ENCODE measurements at regions not wholly inside any gene's neighbourhood (a gene's known extent, or its start where the extent isn't known, plus 50 kb on each side); places are given as distances from the start of the nearest gene placed in this dataset.

DNA sequence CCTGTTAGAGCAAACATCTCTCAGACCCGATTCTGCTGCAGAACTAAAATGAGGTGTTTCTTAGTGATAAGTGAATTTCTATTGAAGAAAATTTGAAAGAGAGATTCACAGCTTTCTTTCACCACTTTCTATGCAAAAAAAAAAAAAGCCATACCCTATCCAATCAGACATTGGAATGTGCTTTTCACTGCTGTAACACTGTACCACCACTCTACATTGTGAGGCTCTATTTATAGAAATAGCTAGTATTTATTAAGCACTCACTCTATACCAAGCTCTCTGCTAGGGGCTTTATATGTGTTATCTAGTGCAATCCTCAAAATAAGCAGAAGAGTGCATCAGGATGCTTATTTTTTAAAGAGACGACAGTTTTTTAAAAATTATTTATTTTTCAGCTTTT is 580.6 kb upstream of the VRK2 start:
- Histone ChIP-seq H3K27ac (no peak overlapping the region), H3K4me1 (no peaks in the 10 kb centered on the region), H3K4me3 (no peak overlapping the region), H3K36me3 (no peaks in the 10 kb centered on the region), H3K9me3 (no peaks in the 10 kb centered on the region), H3K27me3 (no peaks in the 10 kb centered on the region)
- 65 to 84% methylated on average over 2 of the region's 2 CpGs for WGBS, 2 donors
- no peak for DNase-seq
- no peak for TF ChIP-seq POLR2AphosphoS5 (IDR thresholded peaks at IDR 0.05)
- TF ChIP-seq EP300 (IDR thresholded peaks at IDR 0.05) = no peak
- no peak for TF ChIP-seq POLR2A (IDR thresholded peaks at IDR 0.05)
- intact Hi-C loops (cut with DNase I) = no loop called here

- Histone ChIP-seq H3K4me3 (no peak overlapping the region), H3K27me3 (no peaks in the 10 kb centered on the region), H3K36me3 (no peaks in the 10 kb centered on the region), H3K27ac (no peak overlapping the region), H3K4me1 (no peaks in the 10 kb centered on the region), H3K9me3 (no peaks in the 10 kb centered on the region)
- WGBS, 2 donors = 76 to 88% methylated on average over 3 of the region's 3 CpGs
- intact Hi-C loops (cut with DNase I) = no loop called here
- DNase-seq = no peak
- no peak for TF ChIP-seq EP300 (IDR thresholded peaks at IDR 0.05)
- no peak for TF ChIP-seq POLR2AphosphoS5 (IDR thresholded peaks at IDR 0.05)
- TF ChIP-seq POLR2A (IDR thresholded peaks at IDR 0.05) = no peak
- TF ChIP-seq, protein P1, sequence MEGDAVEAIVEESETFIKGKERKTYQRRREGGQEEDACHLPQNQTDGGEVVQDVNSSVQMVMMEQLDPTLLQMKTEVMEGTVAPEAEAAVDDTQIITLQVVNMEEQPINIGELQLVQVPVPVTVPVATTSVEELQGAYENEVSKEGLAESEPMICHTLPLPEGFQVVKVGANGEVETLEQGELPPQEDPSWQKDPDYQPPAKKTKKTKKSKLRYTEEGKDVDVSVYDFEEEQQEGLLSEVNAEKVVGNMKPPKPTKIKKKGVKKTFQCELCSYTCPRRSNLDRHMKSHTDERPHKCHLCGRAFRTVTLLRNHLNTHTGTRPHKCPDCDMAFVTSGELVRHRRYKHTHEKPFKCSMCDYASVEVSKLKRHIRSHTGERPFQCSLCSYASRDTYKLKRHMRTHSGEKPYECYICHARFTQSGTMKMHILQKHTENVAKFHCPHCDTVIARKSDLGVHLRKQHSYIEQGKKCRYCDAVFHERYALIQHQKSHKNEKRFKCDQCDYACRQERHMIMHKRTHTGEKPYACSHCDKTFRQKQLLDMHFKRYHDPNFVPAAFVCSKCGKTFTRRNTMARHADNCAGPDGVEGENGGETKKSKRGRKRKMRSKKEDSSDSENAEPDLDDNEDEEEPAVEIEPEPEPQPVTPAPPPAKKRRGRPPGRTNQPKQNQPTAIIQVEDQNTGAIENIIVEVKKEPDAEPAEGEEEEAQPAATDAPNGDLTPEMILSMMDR (IDR thresholded peaks at IDR 0.05) = no peak
Measured at GRCh38 chr2:57475391-57475790, 571.2 kb upstream of the VRK2 start.

DNA sequence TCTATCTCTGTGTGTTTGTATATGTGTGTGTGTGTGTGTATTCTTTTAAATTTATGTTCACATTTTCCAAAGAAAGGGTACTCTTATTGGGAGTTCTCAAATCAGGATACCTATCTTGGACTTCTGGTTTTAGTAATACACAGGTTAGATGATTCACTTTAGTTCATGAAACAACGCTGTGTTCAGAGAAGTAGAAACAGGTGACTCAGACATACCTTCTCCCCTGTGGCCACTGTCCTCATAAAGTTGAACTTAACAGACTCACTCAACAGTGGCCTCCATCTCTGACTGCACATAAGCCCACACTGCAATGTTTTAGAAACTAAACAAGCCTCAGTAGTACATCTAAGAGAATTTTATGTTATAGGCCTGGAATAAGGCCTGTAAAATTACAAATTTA is 566.6 kb upstream of the VRK2 start:
- Histone ChIP-seq H3K4me3 (no peak overlapping the region), H3K27ac (no peak overlapping the region), H3K4me1 (no peaks in the 10 kb centered on the region), H3K36me3 (no peaks in the 10 kb centered on the region), H3K9me3 (no peaks in the 10 kb centered on the region), H3K27me3 (no peaks in the 10 kb centered on the region)
- TF ChIP-seq EP300 (IDR thresholded peaks at IDR 0.05) (no peak), POLR2A (IDR thresholded peaks at IDR 0.05) (no peak), POLR2AphosphoS5 (IDR thresholded peaks at IDR 0.05) (no peak)
- TF ChIP-seq, protein P1 (IDR thresholded peaks at IDR 0.05) = no peak
- WGBS, 2 donors = 74 to 82% methylated on average over 1 of the region's 1 CpG
- DNase-seq = no peak
- intact Hi-C loops (cut with DNase I) = no loop called here

GRCh38 chr2:57488061-57488460 is 558.5 kb upstream of the VRK2 start:
- Histone ChIP-seq H3K36me3 (no peaks in the 10 kb centered on the region), H3K27ac (no peak overlapping the region), H3K4me1 (no peaks in the 10 kb centered on the region), H3K9me3 (no peaks in the 10 kb centered on the region), H3K4me3 (no peak overlapping the region), H3K27me3 (no peaks in the 10 kb centered on the region)
- intact Hi-C loops (cut with DNase I) = no loop called here
- DNase-seq = no peak
- TF ChIP-seq POLR2AphosphoS5 (IDR thresholded peaks at IDR 0.05) (no peak), POLR2A (IDR thresholded peaks at IDR 0.05) (no peak), EP300 (IDR thresholded peaks at IDR 0.05) (no peak)
- TF ChIP-seq, protein P1 (IDR thresholded peaks at IDR 0.05) = no peak

GRCh38 chr2:57490741-57491140 is 555.9 kb upstream of the VRK2 start:
- Histone ChIP-seq H3K4me3 (no peak overlapping the region), H3K36me3 (no peaks in the 10 kb centered on the region), H3K27me3 (no peaks in the 10 kb centered on the region), H3K4me1 (no peaks in the 10 kb centered on the region), H3K27ac (no peak overlapping the region), H3K9me3 (no peaks in the 10 kb centered on the region)
- TF ChIP-seq, protein P1 (IDR thresholded peaks at IDR 0.05) = no peak
- TF ChIP-seq EP300 (IDR thresholded peaks at IDR 0.05) (no peak), POLR2AphosphoS5 (IDR thresholded peaks at IDR 0.05) (no peak), POLR2A (IDR thresholded peaks at IDR 0.05) (no peak)
- WGBS, 2 donors = 28 to 78% methylated on average over 1 of the region's 1 CpG
- intact Hi-C loops (cut with DNase I) = no loop called here
- DNase-seq = no peak
